A673 (cell line): ENCODE measurements at regions not wholly inside any gene's neighbourhood (a gene's known extent, or its start where the extent isn't known, plus 50 kb on each side); places are given as distances from the start of the nearest gene placed in this dataset.
A peak's percentile ranks its signal among the peaks of the same experiment; 100 is the strongest.

ENCODE experiments used
- BruUV-seq: library from RNA; stranded (reverse); fragments of 400-500 nt; replicated peaks from 2 replicates; lab custom pipeline; 2021; lab: Mats Ljungman, UMichigan
- CTCF ChIA-PET: fragments of 300-600 bp; sonication (Branson Sonifier 250); formaldehyde crosslinking; loops from one replicate; lab custom pipeline; 2022; ENCODE audit warnings: antibody characterized with exemption; lab: Charles Lee
- POLR2A ChIA-PET: fragments of 300-600 bp; sonication (Branson Sonifier 250); formaldehyde crosslinking; loops from one replicate; lab custom pipeline; 2022; ENCODE audit warnings: antibody characterized with exemption; ENCODE audit not compliant: low non-redundant PET; lab: Charles Lee
- DNase-seq: peaks from one replicate; pipeline ENCODE4 v3.0.0-alpha.2; 2015; ENCODE audit warnings: low spot score
- H3K27ac ChIP-seq: fragments of 200-600 bp; sonication (generic); 2 replicates; pipeline ENCODE4 v1.5.1; 2016; ENCODE audit warnings: mixed run types, low read depth, mild to moderate bottlenecking, mixed read lengths, antibody characterized with exemption, low read length; ENCODE audit not compliant: poor library complexity, severe bottlenecking
- H3K27me3 ChIP-seq: fragments of 200-600 bp; sonication (generic); replicated peaks from 2 replicates; pipeline ENCODE4 v1.6.1; 2017; ENCODE audit warnings: mixed run types, low read depth, mild to moderate bottlenecking, mixed read lengths, antibody characterized with exemption, low read length; ENCODE audit not compliant: insufficient read depth, poor library complexity
- H3K36me3 ChIP-seq: fragments of 200-600 bp; sonication (generic); 2 replicates; pipeline ENCODE4 v1.6.1; 2016; ENCODE audit warnings: mixed run types, mild to moderate bottlenecking, mixed read lengths, antibody characterized with exemption, low read length; ENCODE audit not compliant: insufficient read depth, poor library complexity, severe bottlenecking
- H3K4me1 ChIP-seq: fragments of 200-600 bp; sonication (generic); 2 replicates; pipeline ENCODE4 v1.6.1; 2017; ENCODE audit warnings: mixed run types, mild to moderate bottlenecking, mixed read lengths, antibody characterized with exemption, low read length; ENCODE audit not compliant: insufficient read depth, poor library complexity, severe bottlenecking
- H3K4me3 ChIP-seq: fragments of 200-600 bp; sonication (generic); 2 replicates; pipeline ENCODE4 v1.5.1; 2016; ENCODE audit warnings: low read depth, mixed run types, mild to moderate bottlenecking, mixed read lengths, low read length; ENCODE audit not compliant: poor library complexity, severe bottlenecking
- H3K9me3 ChIP-seq: fragments of 200-600 bp; sonication (generic); 2 replicates; pipeline ENCODE4 v1.6.1; 2016; ENCODE audit warnings: mixed run types, low read depth, mild to moderate bottlenecking, mixed read lengths, antibody characterized with exemption, low read length; ENCODE audit not compliant: poor library complexity, severe bottlenecking
- EZH2 ChIP-seq: fragments of 200-600 bp; sonication (generic); IDR thresholded peaks from 2 replicates; pipeline ENCODE4 v1.6.1; 2017; ENCODE audit warnings: borderline replicate concordance, low read depth, mild to moderate bottlenecking, mixed read lengths, antibody characterized with exemption, low read length; ENCODE audit not compliant: poor library complexity, severe bottlenecking
- intact Hi-C: fragments of 100-400 bp; cut with micrococcal nuclease; formaldehyde crosslinking; loops from one replicate; pipeline ENCODE4 v1.10.0; 2022; ENCODE audit not compliant: unreplicated experiment
- TF ChIP-seq, protein P1 (sequence below): fragments of 300-800, 200-600 bp; sonication (generic); conservative IDR thresholded peaks from 2 replicates; pipeline ENCODE4 v1.5.1; 2017; ENCODE audit warnings: low read depth, mild to moderate bottlenecking, antibody characterized with exemption, low read length, moderate library complexity, mixed read lengths

GRCh38 chr15:31440754-31441311, 114.2 kb downstream of the KLF13 start:
- Histone ChIP-seq H3K36me3 (no peaks in the 10 kb centered on the region), H3K4me3 (peak overlapping the region; percentile 46), H3K27ac (no peak overlapping the region), H3K4me1 (no peaks in the 10 kb centered on the region), H3K27me3 (no peaks in the 10 kb centered on the region), H3K9me3 (no peaks in the 10 kb centered on the region)
- CTCF ChIA-PET, result interaction anchor here (0.5 kb wide), 1 partner anchor 52 kb away, joined by 4 read pairs; no protein-coding TSS in a partner anchor
- POLR2A ChIA-PET, result no interaction called here
- intact Hi-C loops, result no loop called here
- no peak for TF ChIP-seq EZH2
- TF ChIP-seq, protein P1, sequence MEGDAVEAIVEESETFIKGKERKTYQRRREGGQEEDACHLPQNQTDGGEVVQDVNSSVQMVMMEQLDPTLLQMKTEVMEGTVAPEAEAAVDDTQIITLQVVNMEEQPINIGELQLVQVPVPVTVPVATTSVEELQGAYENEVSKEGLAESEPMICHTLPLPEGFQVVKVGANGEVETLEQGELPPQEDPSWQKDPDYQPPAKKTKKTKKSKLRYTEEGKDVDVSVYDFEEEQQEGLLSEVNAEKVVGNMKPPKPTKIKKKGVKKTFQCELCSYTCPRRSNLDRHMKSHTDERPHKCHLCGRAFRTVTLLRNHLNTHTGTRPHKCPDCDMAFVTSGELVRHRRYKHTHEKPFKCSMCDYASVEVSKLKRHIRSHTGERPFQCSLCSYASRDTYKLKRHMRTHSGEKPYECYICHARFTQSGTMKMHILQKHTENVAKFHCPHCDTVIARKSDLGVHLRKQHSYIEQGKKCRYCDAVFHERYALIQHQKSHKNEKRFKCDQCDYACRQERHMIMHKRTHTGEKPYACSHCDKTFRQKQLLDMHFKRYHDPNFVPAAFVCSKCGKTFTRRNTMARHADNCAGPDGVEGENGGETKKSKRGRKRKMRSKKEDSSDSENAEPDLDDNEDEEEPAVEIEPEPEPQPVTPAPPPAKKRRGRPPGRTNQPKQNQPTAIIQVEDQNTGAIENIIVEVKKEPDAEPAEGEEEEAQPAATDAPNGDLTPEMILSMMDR, result no peak
- DNase-seq, result peak; percentile 10
- no TSS peak for BruUV-seq

DNA sequence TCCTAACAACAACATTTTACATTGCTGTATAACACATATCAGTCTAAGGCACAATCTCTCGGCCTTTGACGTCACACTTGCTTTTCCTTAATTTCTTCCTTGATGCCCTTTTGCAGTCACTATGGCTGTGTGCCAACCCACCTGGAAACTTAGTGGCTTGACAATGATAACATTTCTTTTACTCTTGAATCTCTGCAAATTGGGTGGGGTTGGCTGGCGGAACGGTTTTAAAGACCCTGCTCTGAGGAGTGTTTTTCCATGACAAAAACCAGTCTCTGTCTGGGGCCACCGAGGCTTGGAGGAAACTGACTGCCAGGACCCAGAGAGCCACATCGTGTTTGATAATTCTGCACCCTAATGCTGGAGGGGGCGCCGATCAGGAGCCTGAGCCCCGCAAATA, 115.6 kb downstream of the KLF13 start:
- no peaks in the 10 kb centered on the region for H3K27me3 ChIP-seq
- no TSS peak for BruUV-seq
- intact Hi-C loops, result no loop called here
- no peaks in the 10 kb centered on the region for H3K36me3 ChIP-seq
- ChIA-PET CTCF (no interaction called here), POLR2A (no interaction called here)
- no peak for TF ChIP-seq EZH2
- TF ChIP-seq, protein P1, result no peak
- DNase-seq, result no peak
- H3K9me3 ChIP-seq, result no peaks in the 10 kb centered on the region
- H3K27ac ChIP-seq, result no peak overlapping the region
- H3K4me3 ChIP-seq, result no peak overlapping the region
- no peaks in the 10 kb centered on the region for H3K4me1 ChIP-seq

GRCh38 chr15:31442699-31443111, 116.1 kb downstream of the KLF13 start:
- TF ChIP-seq, protein P1, result no peak
- TF ChIP-seq EZH2, result no peak
- no peaks in the 10 kb centered on the region for H3K9me3 ChIP-seq
- ChIA-PET CTCF (no interaction called here), POLR2A (no interaction called here)
- H3K36me3 ChIP-seq, result no peaks in the 10 kb centered on the region
- H3K4me3 ChIP-seq, result no peak overlapping the region
- intact Hi-C loops, result no loop called here
- no TSS peak for BruUV-seq
- DNase-seq, result peak; percentile 38
- H3K4me1 ChIP-seq, result no peaks in the 10 kb centered on the region
- no peaks in the 10 kb centered on the region for H3K27me3 ChIP-seq
- no peak overlapping the region for H3K27ac ChIP-seq
